ENCODE measurements at regions not wholly inside any gene's neighbourhood (a gene's known extent, or its start where the extent isn't known, plus 50 kb on each side); places are given as distances from the start of the nearest gene placed in this dataset.

DNA sequence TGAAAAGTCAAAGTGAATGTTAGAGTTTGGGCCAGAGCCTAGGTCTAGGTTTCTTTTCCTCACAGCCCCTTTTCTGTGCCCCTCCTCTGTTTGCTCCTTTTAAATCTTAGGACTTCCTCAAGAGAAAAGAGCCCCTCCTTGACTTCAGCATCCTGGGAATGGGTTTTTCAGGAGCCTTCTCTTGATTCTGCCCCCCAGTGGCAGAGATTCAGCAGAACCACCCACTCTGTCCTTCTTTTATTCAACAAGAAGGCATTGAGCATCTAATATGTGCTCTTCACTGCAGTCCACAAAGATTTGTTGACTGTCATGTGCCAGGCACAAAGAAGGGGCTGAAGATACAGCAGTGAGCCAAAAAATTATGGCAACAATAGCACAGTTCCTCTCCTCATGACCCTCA is 270.8 kb upstream of the CDH5 start:
- TF ChIP-seq FOXP2 (optimal IDR thresholded peaks at IDR 0.05; ENCODE audit: control extremely low read depth, extremely low read length, insufficient read depth) (no peak), POLR2AphosphoS5 (IDR thresholded peaks at IDR 0.05; ENCODE audit: borderline replicate concordance, low read depth, low read length) (no peak)
